A673 (cell line): ENCODE measurements at regions not wholly inside any gene's neighbourhood (a gene's known extent, or its start where the extent isn't known, plus 50 kb on each side); places are given as distances from the start of the nearest gene placed in this dataset.

ENCODE experiments used
- BruUV-seq: library from RNA; stranded (reverse); fragments of 400-500 nt; replicated peaks from 2 replicates; lab custom pipeline; 2021; lab: Mats Ljungman, UMichigan
- CTCF ChIA-PET: fragments of 300-600 bp; sonication (Branson Sonifier 250); formaldehyde crosslinking; loops from one replicate; lab custom pipeline; 2022; ENCODE audit warnings: antibody characterized with exemption; lab: Charles Lee
- POLR2A ChIA-PET: fragments of 300-600 bp; sonication (Branson Sonifier 250); formaldehyde crosslinking; loops from one replicate; lab custom pipeline; 2022; ENCODE audit warnings: antibody characterized with exemption; ENCODE audit not compliant: low non-redundant PET; lab: Charles Lee
- DNase-seq: peaks from one replicate; pipeline ENCODE4 v3.0.0-alpha.2; 2015; ENCODE audit warnings: low spot score
- H3K27ac ChIP-seq: fragments of 200-600 bp; sonication (generic); 2 replicates; pipeline ENCODE4 v1.5.1; 2016; ENCODE audit warnings: mixed run types, low read depth, mild to moderate bottlenecking, mixed read lengths, antibody characterized with exemption, low read length; ENCODE audit not compliant: poor library complexity, severe bottlenecking
- H3K27me3 ChIP-seq: fragments of 200-600 bp; sonication (generic); replicated peaks from 2 replicates; pipeline ENCODE4 v1.6.1; 2017; ENCODE audit warnings: mixed run types, low read depth, mild to moderate bottlenecking, mixed read lengths, antibody characterized with exemption, low read length; ENCODE audit not compliant: insufficient read depth, poor library complexity
- H3K36me3 ChIP-seq: fragments of 200-600 bp; sonication (generic); 2 replicates; pipeline ENCODE4 v1.6.1; 2016; ENCODE audit warnings: mixed run types, mild to moderate bottlenecking, mixed read lengths, antibody characterized with exemption, low read length; ENCODE audit not compliant: insufficient read depth, poor library complexity, severe bottlenecking
- H3K4me1 ChIP-seq: fragments of 200-600 bp; sonication (generic); 2 replicates; pipeline ENCODE4 v1.6.1; 2017; ENCODE audit warnings: mixed run types, mild to moderate bottlenecking, mixed read lengths, antibody characterized with exemption, low read length; ENCODE audit not compliant: insufficient read depth, poor library complexity, severe bottlenecking
- H3K4me3 ChIP-seq: fragments of 200-600 bp; sonication (generic); 2 replicates; pipeline ENCODE4 v1.5.1; 2016; ENCODE audit warnings: low read depth, mixed run types, mild to moderate bottlenecking, mixed read lengths, low read length; ENCODE audit not compliant: poor library complexity, severe bottlenecking
- H3K9me3 ChIP-seq: fragments of 200-600 bp; sonication (generic); 2 replicates; pipeline ENCODE4 v1.6.1; 2016; ENCODE audit warnings: mixed run types, low read depth, mild to moderate bottlenecking, mixed read lengths, antibody characterized with exemption, low read length; ENCODE audit not compliant: poor library complexity, severe bottlenecking
- EZH2 ChIP-seq: fragments of 200-600 bp; sonication (generic); IDR thresholded peaks from 2 replicates; pipeline ENCODE4 v1.6.1; 2017; ENCODE audit warnings: borderline replicate concordance, low read depth, mild to moderate bottlenecking, mixed read lengths, antibody characterized with exemption, low read length; ENCODE audit not compliant: poor library complexity, severe bottlenecking
- intact Hi-C: fragments of 100-400 bp; cut with micrococcal nuclease; formaldehyde crosslinking; loops from one replicate; pipeline ENCODE4 v1.10.0; 2022; ENCODE audit not compliant: unreplicated experiment
- TF ChIP-seq, protein P1 (sequence below): fragments of 300-800, 200-600 bp; sonication (generic); conservative IDR thresholded peaks from 2 replicates; pipeline ENCODE4 v1.5.1; 2017; ENCODE audit warnings: low read depth, mild to moderate bottlenecking, antibody characterized with exemption, low read length, moderate library complexity, mixed read lengths

DNA sequence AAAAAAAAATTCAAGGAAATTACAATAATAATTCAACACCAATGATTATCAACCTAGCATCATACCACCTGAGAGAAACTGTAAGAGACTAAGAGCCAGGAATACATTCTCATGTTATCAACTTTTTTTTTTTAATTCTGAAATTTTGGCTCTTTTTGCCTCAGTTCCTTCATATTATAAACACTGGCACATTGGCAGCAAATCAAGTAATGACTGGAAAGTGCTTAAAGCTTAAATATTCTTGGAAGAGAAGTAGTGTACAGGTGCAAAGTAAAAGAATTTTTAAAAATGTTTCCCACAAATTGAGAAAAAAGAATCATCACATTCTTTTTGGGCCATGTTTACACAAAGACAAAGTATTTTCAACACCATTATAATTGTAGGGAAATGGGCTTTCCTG, 296.9 kb upstream of the SOX5 start:
- no peak overlapping the region for H3K27ac ChIP-seq

DNA sequence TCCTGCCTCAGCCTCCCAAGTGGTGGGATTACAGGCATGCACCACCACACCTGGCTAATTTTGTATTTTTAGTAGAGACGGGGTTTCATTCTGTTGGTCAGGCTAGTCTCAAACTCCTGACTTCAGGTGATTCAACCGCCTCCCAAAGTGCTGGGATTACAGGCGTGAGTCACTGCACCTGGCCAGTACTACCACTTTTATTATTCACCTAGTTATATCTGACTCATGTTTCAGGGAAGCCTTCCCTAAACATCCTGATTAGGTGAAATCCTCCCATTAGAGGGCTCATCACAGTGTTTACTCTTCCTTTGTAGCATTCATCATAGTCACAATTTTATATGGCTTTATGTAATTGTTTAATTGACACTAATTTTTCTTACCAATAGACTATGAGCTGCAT, 295.3 kb upstream of the SOX5 start:
- CTCF ChIA-PET = no interaction called here
- H3K27ac ChIP-seq = no peak overlapping the region
- H3K4me1 ChIP-seq = peaks cover 37% of the 10 kb centered on the region
- POLR2A ChIA-PET = interaction anchor here (0.7 kb wide), 1 partner anchor 1287 kb away, joined by 5 read pairs; no protein-coding TSS in a partner anchor
- H3K9me3 ChIP-seq = no peaks in the 10 kb centered on the region
- intact Hi-C loops = no loop called here
- no peaks in the 10 kb centered on the region for H3K27me3 ChIP-seq
- no peaks in the 10 kb centered on the region for H3K36me3 ChIP-seq
- DNase-seq = no peak
- no peak overlapping the region for H3K4me3 ChIP-seq
- no TSS peak for BruUV-seq
- TF ChIP-seq, protein P1, sequence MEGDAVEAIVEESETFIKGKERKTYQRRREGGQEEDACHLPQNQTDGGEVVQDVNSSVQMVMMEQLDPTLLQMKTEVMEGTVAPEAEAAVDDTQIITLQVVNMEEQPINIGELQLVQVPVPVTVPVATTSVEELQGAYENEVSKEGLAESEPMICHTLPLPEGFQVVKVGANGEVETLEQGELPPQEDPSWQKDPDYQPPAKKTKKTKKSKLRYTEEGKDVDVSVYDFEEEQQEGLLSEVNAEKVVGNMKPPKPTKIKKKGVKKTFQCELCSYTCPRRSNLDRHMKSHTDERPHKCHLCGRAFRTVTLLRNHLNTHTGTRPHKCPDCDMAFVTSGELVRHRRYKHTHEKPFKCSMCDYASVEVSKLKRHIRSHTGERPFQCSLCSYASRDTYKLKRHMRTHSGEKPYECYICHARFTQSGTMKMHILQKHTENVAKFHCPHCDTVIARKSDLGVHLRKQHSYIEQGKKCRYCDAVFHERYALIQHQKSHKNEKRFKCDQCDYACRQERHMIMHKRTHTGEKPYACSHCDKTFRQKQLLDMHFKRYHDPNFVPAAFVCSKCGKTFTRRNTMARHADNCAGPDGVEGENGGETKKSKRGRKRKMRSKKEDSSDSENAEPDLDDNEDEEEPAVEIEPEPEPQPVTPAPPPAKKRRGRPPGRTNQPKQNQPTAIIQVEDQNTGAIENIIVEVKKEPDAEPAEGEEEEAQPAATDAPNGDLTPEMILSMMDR = no peak
- TF ChIP-seq EZH2 = no peak

More for the DNA sequence above, 296.9 kb upstream of the SOX5 start:
- TF ChIP-seq, protein P1 = no peak
- no peak for TF ChIP-seq EZH2
- CTCF ChIA-PET = no interaction called here
- no TSS peak for BruUV-seq
- no peak for DNase-seq
- H3K9me3 ChIP-seq = no peaks in the 10 kb centered on the region
- H3K36me3 ChIP-seq = no peaks in the 10 kb centered on the region
- peaks cover 31% of the 10 kb centered on the region for H3K4me1 ChIP-seq
- no peak overlapping the region for H3K4me3 ChIP-seq
- intact Hi-C loops = no loop called here
- no peaks in the 10 kb centered on the region for H3K27me3 ChIP-seq
- POLR2A ChIA-PET = no interaction called here

DNA sequence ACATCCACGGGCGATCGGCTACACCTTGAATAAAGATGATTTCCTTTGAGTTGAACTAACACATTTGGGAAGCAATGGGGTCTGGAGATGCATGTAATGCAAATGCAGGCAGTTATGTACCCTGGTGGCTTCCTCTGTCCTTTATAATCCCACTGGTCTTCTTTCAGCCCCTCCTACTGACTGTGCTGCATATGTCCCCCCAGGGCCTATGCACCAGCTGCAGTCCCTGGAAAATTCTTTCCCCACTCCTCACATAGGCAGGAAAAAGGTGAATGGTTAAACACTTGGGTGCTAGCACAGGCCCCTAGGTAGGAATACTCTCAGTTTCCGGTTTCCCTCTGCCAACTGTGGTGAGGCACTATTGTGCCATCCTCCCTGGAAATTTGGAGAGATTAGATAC, 294.8 kb upstream of the SOX5 start:
- ChIA-PET POLR2A (interaction anchor here (0.7 kb wide), 1 partner anchor 1286 kb away, joined by 5 read pairs; no protein-coding TSS in a partner anchor), CTCF (no interaction called here)
- intact Hi-C loops = no loop called here
- Histone ChIP-seq H3K27me3 (no peaks in the 10 kb centered on the region), H3K4me1 (peaks cover 43% of the 10 kb centered on the region), H3K36me3 (no peaks in the 10 kb centered on the region), H3K27ac (no peak overlapping the region), H3K9me3 (no peaks in the 10 kb centered on the region), H3K4me3 (no peak overlapping the region)
- no TSS peak for BruUV-seq
- TF ChIP-seq, protein P1 = no peak
- TF ChIP-seq EZH2 = no peak
- DNase-seq = no peak
